ENCODE measurements at regions not wholly inside any gene's neighbourhood (a gene's known extent, or its start where the extent isn't known, plus 50 kb on each side); places are given as distances from the start of the nearest gene placed in this dataset.

DNA sequence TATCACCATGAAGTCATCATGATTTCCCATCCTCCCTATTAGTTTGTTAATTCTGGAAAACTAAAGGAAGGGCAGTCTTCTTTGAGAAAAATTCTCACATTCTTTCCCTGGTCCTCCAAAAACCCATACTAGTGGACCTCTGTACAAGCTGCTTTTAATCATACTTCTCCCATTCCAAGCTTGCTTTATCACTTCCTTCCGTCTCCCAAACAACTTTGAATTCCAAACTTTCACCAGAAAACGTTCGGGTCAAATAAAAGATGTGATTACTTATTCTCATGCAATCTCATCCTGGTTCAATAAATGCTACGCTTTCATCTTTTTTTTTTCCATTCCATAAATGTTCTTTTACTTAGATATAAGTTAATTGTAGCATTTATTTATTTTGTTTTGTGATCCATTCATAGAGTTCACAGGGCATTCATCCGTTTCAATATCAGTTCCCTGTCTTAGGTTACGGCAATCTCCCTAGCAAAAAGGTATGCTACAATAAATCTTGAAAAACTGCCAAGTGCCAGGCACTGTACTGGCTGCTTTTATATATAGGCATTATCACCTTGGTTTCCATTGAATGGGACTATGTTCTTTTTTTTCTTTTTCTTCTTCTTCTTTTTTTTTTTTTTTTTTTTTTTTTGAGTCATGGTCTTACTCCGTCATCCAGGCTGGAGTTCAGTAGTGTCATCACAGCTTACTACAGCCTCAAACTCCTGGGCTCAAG lies 100.2 kb upstream of the GREM2 start:
- no peaks in the 10 kb centered on the region for H3K36me3 ChIP-seq (ENCODE audit: control insufficient read depth, insufficient read depth, low read length)
- no peak for DNase-seq (ENCODE audit: extremely low read depth in 1 of 4, low spot score in 3 of 4)
- BruUV-seq (replicated peaks), result no TSS peak
- ChIA-PET CTCF (ENCODE audit: low intra/inter-chr PET ratio) (no interaction called here), POLR2A (no interaction called here)
- H3K4me2 ChIP-seq (ENCODE audit: insufficient read depth, low read length), result no peak overlapping the region
- no peaks in the 10 kb centered on the region for H3K4me1 ChIP-seq (replicated peaks in 1 of 2; ENCODE audit: control insufficient read depth in 2 of 2, insufficient read depth in 2 of 2, low read length in 2 of 2)
- no peak for FAIRE-seq
- no peak for ATAC-seq
- in situ Hi-C loops (cut with MboI) (no loop called here), intact Hi-C loops (cut with micrococcal nuclease) (no loop called here)
- no peaks in the 10 kb centered on the region for H3K79me2 ChIP-seq (ENCODE audit: control insufficient read depth, insufficient read depth, low read length)
- 5% methylated on average over 6 of the region's 7 CpGs for WGBS (ENCODE audit: insufficient coverage, low coverage, missing lambda C conversion rate)
- no peaks in the 10 kb centered on the region for H4K20me1 ChIP-seq (replicated peaks; ENCODE audit: control insufficient read depth, insufficient read depth, low read length)
- no peak overlapping the region for H2AFZ ChIP-seq (ENCODE audit: low read depth, low read length)
- no peak overlapping the region for H3K4me3 ChIP-seq
- H3K9me1 ChIP-seq (ENCODE audit: control insufficient read depth, insufficient read depth, low read length), result no peaks in the 10 kb centered on the region
- no peak overlapping the region for H3K9ac ChIP-seq (ENCODE audit: insufficient read depth in 1 of 2, low read depth in 2 of 2, low read length in 2 of 2)
- H3K27me3 ChIP-seq (ENCODE audit: control insufficient read depth in 2 of 2, insufficient read depth in 2 of 2, low read length in 2 of 2), result no peaks in the 10 kb centered on the region
- no peak overlapping the region for H3K27ac ChIP-seq (ENCODE audit: extremely low read depth, low read depth, low read length)
- H3K9me3 ChIP-seq (replicated peaks; ENCODE audit: control insufficient read depth, insufficient read depth, low read depth, low read length), result no peaks in the 10 kb centered on the region
- TF ChIP-seq ZKSCAN3 (CRISPR knock-in tag; IDR thresholded peaks at IDR 0.05) (no peak), HMG20A (CRISPR knock-in tag; conservative IDR thresholded peaks at IDR 0.05) (no peak), FOXM1 (IDR thresholded peaks at IDR 0.05; ENCODE audit: low read depth) (no peak), FOXM1 (CRISPR knock-in tag; IDR thresholded peaks at IDR 0.05; ENCODE audit: low read depth) (no peak), E2F4 (CRISPR knock-in tag; IDR thresholded peaks at IDR 0.05; ENCODE audit: low read depth) (no peak), POLR3A (IDR thresholded peaks at IDR 0.05; ENCODE audit: borderline replicate concordance, extremely low read depth, insufficient read depth, insufficient read length) (no peak), CHAMP1 (IDR thresholded peaks at IDR 0.05) (no peak), ZBTB9 (CRISPR knock-in tag; IDR thresholded peaks at IDR 0.05) (no peak), FOS (IDR thresholded peaks at IDR 0.05; ENCODE audit: extremely low read depth, insufficient read length) (no peak), SAP30 (IDR thresholded peaks at IDR 0.05; ENCODE audit: borderline replicate concordance, insufficient read depth, low read depth, low read length, poor library complexity, severe bottlenecking) (no peak), TARDBP (IDR thresholded peaks at IDR 0.05) (no peak), HBP1 (CRISPR knock-in tag; IDR thresholded peaks at IDR 0.05) (no peak), FOXP4 (CRISPR knock-in tag; IDR thresholded peaks at IDR 0.05; ENCODE audit: borderline replicate concordance) (no peak), HMG20B (CRISPR knock-in tag; IDR thresholded peaks at IDR 0.05) (no peak)

Measured in K562 (cell line).